Naive B cell (primary cell): ENCODE measurements at regions not wholly inside any gene's neighbourhood (a gene's known extent, or its start where the extent isn't known, plus 50 kb on each side); places are given as distances from the start of the nearest gene placed in this dataset.
"Not testable (repeated sequence)": the region's sequence is repeated elsewhere in the genome, so short reads cannot be mapped to it uniquely, and the experiment has no call there.

Source experiments
- ATAC-seq, 2 donors: fragments of 150-1000 bp; cut with Tn5 transposase; 2 replicates each; pipeline ENCODE4 v1.10.0; 2021; ENCODE audit warnings: low read depth in 2 of 2, mild to moderate bottlenecking in 2 of 2, moderate library complexity in 2 of 2
- DNase-seq: peaks from one replicate; pipeline ENCODE4 v3.0.0; 2022
- H3K27ac Mint-ChIP-seq, 6 donors: one replicate each; pipeline ENCODE4 v1.8.0; 2020 to 2022; ENCODE audit warnings: mild to moderate bottlenecking in 6 of 6, mixed read lengths in 6 of 6, moderate library complexity in 5 of 6, inconsistent platforms in 2 of 6
- H3K27me3 Mint-ChIP-seq, 3 donors: one replicate each; pipeline ENCODE4 v1.8.0; 2021 to 2022; ENCODE audit warnings: mixed read lengths in 3 of 3, mild to moderate bottlenecking in 1 of 3
- H3K36me3 Mint-ChIP-seq, 2 donors: one replicate each; pipeline ENCODE4 v1.8.0; 2020 to 2022; ENCODE audit warnings: mixed read lengths in 2 of 2, inconsistent platforms in 1 of 2, mild to moderate bottlenecking in 1 of 2
- H3K4me1 Mint-ChIP-seq, 3 donors: one replicate each; pipeline ENCODE4 v1.8.0; 2020 to 2022; ENCODE audit warnings: mixed read lengths in 3 of 3, inconsistent platforms in 1 of 3, mild to moderate bottlenecking in 1 of 3, moderate library complexity in 1 of 3
- H3K4me3 Mint-ChIP-seq, 8 donors: one replicate each; pipeline ENCODE4 v1.8.0; 2020 to 2022; ENCODE audit warnings: mild to moderate bottlenecking in 8 of 8, mixed read lengths in 8 of 8, moderate library complexity in 8 of 8, inconsistent platforms in 2 of 8
- H3K9me3 Mint-ChIP-seq, 7 donors: one replicate each; pipeline ENCODE4 v1.8.0; 2020 to 2022; ENCODE audit warnings: mixed read lengths in 7 of 7, mild to moderate bottlenecking in 5 of 7, inconsistent platforms in 2 of 7, moderate library complexity in 1 of 7

- Mint-ChIP-seq H3K36me3 (no peaks in the 10 kb centered on the region), H3K27ac (no peak overlapping the region), H3K4me3 (no peak overlapping the region), H3K27me3 (no peaks in the 10 kb centered on the region), H3K9me3 (peaks cover 0 to 10% (median 0%) of the 10 kb centered on the region in 7 donors), H3K4me1 (no peaks in the 10 kb centered on the region)
- ATAC-seq (no peak), DNase-seq (no peak)
These were observed 83.2 kb upstream of the TBX18 start for GRCh38 chr6:84847390-84848160.

DNA sequence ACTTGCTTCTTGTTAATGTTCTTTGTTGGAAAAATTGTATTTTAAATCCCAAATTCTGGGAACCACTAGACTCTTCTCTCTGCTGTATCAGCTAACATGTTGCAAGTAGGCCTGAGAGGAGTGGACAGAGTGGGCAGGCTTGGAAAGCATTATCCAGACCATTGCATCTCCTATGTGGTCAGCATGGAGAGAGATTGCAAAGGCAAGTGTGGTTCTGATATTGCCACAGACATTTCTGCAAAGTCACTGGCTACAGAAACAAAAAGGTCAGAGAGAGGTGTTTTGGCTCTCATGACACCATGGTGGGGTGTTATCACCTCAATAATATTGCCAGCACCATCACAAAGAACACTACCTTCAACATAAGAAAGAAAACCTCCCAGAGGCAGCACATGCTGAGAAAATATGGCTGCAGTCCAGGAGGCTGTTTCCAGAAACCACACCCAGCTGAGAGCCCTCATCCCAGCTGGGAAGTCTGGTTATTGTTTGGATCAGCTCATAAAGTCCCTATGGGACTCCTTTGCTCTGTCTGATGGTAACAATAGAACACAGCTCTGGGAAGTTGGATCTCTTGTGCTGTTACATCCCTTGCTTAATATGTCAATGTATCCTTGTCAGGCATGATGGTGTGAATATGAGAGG, 78.2 kb upstream of the TBX18 start:
- no peaks in the 10 kb centered on the region for H3K27me3 Mint-ChIP-seq
- no peak overlapping the region for H3K4me3 Mint-ChIP-seq
- ATAC-seq (no peak), DNase-seq (no peak)
- H3K27ac Mint-ChIP-seq = no peak overlapping the region
- H3K4me1 Mint-ChIP-seq = no peaks in the 10 kb centered on the region
- H3K9me3 Mint-ChIP-seq = peaks cover 5 to 19% (median 7%) of the 10 kb centered on the region in 7 donors
- H3K36me3 Mint-ChIP-seq = no peaks in the 10 kb centered on the region

DNA sequence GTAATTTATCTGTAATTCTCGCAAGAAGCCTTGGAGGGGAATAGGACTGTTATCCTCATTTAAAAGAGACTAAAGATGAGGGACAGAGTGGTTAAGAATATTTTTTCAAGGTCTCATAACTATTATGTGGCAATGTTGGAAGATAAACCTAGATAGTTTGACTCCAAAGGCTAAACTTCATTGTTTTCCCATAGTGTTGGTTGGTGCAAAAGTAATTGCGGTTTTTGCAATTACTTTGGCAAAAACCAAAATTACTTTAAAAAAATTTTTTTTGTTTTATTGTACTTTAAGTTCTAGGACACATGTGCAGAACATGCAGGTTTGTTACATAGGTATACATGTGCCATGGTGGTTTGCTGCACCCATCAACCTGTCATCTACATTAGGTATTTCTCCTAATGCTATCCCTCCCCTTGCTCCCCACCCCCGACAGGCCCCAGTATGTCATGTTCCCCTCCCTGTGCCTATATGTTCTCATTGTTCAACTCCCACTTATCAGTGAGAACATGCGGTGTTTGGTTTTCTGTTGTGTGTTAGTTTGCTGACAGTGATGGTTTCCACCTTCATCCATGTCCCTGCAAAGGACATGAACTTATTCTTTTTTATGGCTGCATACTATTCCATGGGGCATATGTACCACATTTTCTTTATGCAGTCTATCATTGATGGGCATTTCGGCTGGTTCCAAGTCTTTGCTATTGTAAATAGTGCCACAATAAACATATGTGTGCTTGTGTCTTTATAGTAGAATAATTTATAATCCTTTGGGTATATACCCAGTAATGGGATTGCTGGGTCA, 72.9 kb upstream of the TBX18 start:
- H3K36me3 Mint-ChIP-seq = not testable (repeated sequence)

GRCh38 chr6:84836366-84836765, 72.0 kb upstream of the TBX18 start:
- Mint-ChIP-seq H3K4me3 (no peak overlapping the region), H3K9me3 (peaks cover 6 to 20% (median 7%) of the 10 kb centered on the region in 7 donors), H3K4me1 (no peaks in the 10 kb centered on the region), H3K36me3 (no peaks in the 10 kb centered on the region), H3K27me3 (no peaks in the 10 kb centered on the region), H3K27ac (no peak overlapping the region)
- no peak for ATAC-seq
- DNase-seq = no peak

More for the DNA sequence above, 72.9 kb upstream of the TBX18 start:
- H3K4me1 Mint-ChIP-seq, H3K27ac Mint-ChIP-seq, H3K27me3 Mint-ChIP-seq, DNase-seq, ATAC-seq, H3K4me3 Mint-ChIP-seq: not testable (repeated sequence)
- H3K9me3 Mint-ChIP-seq = peaks cover 7 to 20% (median 9%) of the 10 kb centered on the region in 7 donors

GRCh38 chr6:84835340-84835739, 70.9 kb upstream of the TBX18 start:
- Mint-ChIP-seq H3K27me3 (no peaks in the 10 kb centered on the region), H3K36me3 (no peaks in the 10 kb centered on the region), H3K4me3 (no peak overlapping the region), H3K9me3 (peaks cover 5 to 22% (median 7%) of the 10 kb centered on the region in 7 donors), H3K4me1 (no peaks in the 10 kb centered on the region), H3K27ac (no peak overlapping the region)
- no peak for ATAC-seq
- DNase-seq = no peak

GRCh38 chr6:84831924-84832323, 67.5 kb upstream of the TBX18 start:
- not testable (repeated sequence) for ATAC-seq, H3K27me3 Mint-ChIP-seq, H3K27ac Mint-ChIP-seq, H3K4me1 Mint-ChIP-seq, H3K36me3 Mint-ChIP-seq, DNase-seq, H3K4me3 Mint-ChIP-seq
- peaks cover 0 to 24% (median 11%) of the 10 kb centered on the region in 7 donors for H3K9me3 Mint-ChIP-seq

- no peak for DNase-seq
- Mint-ChIP-seq H3K27ac (no peak overlapping the region), H3K36me3 (no peaks in the 10 kb centered on the region), H3K9me3 (peaks cover 2 to 27% (median 12%) of the 10 kb centered on the region in 7 donors), H3K4me1 (no peaks in the 10 kb centered on the region), H3K4me3 (no peak overlapping the region), H3K27me3 (no peaks in the 10 kb centered on the region)
- no peak for ATAC-seq
These were observed 61.1 kb upstream of the TBX18 start for GRCh38 chr6:84825461-84825860.

GRCh38 chr6:84821314-84821713, 56.9 kb upstream of the TBX18 start:
- H3K27me3 Mint-ChIP-seq, H3K27ac Mint-ChIP-seq, H3K4me3 Mint-ChIP-seq, H3K36me3 Mint-ChIP-seq, DNase-seq, H3K4me1 Mint-ChIP-seq, ATAC-seq: not testable (repeated sequence)
- peaks cover 8 to 23% (median 10%) of the 10 kb centered on the region in 7 donors for H3K9me3 Mint-ChIP-seq

DNA sequence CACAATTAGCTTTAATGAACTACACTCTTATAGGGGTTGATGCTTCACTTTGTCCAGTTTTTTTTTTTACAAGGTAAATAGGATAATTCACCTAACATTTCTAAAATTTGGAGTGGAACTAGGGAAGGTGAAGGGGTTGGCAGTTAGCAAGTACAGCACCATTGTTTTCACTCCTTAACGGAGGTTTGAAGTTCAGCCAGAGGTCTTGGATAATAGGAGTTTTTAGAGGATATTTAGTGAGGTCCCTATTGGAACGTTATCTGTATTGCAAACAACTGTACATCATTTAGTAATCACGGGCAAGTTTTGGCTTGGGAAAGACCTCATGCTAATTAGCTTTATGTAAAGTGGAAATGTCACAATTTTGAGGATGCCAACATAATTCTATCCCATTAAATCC, 52.3 kb upstream of the TBX18 start:
- Mint-ChIP-seq H3K27ac (no peak overlapping the region), H3K36me3 (no peaks in the 10 kb centered on the region), H3K4me1 (no peaks in the 10 kb centered on the region), H3K4me3 (no peak overlapping the region), H3K27me3 (no peaks in the 10 kb centered on the region), H3K9me3 (peaks cover 0 to 14% (median 6%) of the 10 kb centered on the region in 7 donors)
- DNase-seq = no peak
- no peak for ATAC-seq

- H3K9me3 Mint-ChIP-seq = peaks cover 0 to 14% (median 6%) of the 10 kb centered on the region in 7 donors
- H3K4me3 Mint-ChIP-seq = no peak overlapping the region
- no peaks in the 10 kb centered on the region for H3K27me3 Mint-ChIP-seq
- H3K27ac Mint-ChIP-seq = no peak overlapping the region
- ATAC-seq (no peak), DNase-seq (no peak)
- H3K36me3 Mint-ChIP-seq = no peaks in the 10 kb centered on the region
- no peaks in the 10 kb centered on the region for H3K4me1 Mint-ChIP-seq
These were observed 51.7 kb upstream of the TBX18 start for GRCh38 chr6:84815896-84816735.
